ENCODE measurements at regions not wholly inside any gene's neighbourhood (a gene's known extent, or its start where the extent isn't known, plus 50 kb on each side); places are given as distances from the start of the nearest gene placed in this dataset.

DNA sequence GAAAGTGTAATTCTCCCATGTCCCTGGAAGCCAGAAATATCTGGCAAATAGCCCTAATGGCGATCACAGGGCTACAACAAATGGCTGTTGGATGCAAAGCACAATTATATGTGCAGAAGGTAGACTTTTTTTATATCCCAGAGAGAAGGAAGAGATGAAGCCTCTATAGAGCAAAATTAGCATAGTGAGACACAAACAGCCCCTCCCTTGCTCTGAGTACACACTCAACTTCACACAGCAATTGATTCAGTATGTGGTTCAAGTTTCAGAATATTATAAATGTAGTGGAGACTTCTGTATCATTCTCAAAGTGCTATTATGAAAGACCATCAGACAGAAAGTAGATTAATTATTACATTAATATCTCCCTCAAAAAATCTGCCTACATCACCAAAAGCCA is 246.5 kb upstream of the TBX18 start:
- TF ChIP-seq, protein P1, sequence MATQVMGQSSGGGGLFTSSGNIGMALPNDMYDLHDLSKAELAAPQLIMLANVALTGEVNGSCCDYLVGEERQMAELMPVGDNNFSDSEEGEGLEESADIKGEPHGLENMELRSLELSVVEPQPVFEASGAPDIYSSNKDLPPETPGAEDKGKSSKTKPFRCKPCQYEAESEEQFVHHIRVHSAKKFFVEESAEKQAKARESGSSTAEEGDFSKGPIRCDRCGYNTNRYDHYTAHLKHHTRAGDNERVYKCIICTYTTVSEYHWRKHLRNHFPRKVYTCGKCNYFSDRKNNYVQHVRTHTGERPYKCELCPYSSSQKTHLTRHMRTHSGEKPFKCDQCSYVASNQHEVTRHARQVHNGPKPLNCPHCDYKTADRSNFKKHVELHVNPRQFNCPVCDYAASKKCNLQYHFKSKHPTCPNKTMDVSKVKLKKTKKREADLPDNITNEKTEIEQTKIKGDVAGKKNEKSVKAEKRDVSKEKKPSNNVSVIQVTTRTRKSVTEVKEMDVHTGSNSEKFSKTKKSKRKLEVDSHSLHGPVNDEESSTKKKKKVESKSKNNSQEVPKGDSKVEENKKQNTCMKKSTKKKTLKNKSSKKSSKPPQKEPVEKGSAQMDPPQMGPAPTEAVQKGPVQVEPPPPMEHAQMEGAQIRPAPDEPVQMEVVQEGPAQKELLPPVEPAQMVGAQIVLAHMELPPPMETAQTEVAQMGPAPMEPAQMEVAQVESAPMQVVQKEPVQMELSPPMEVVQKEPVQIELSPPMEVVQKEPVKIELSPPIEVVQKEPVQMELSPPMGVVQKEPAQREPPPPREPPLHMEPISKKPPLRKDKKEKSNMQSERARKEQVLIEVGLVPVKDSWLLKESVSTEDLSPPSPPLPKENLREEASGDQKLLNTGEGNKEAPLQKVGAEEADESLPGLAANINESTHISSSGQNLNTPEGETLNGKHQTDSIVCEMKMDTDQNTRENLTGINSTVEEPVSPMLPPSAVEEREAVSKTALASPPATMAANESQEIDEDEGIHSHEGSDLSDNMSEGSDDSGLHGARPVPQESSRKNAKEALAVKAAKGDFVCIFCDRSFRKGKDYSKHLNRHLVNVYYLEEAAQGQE (tag by site-specific recombination; IDR thresholded peaks at IDR 0.05) = no peak
- TF ChIP-seq ZNF561 (tag by site-specific recombination; IDR thresholded peaks at IDR 0.05; ENCODE audit: borderline replicate concordance) (no peak), SP7 (tag by site-specific recombination; IDR thresholded peaks at IDR 0.05) (no peak), ZNF514 (tag by site-specific recombination; IDR thresholded peaks at IDR 0.05) (no peak), ZNF223 (tag by site-specific recombination; IDR thresholded peaks at IDR 0.05) (no peak), ZBTB26 (tag by site-specific recombination; optimal IDR thresholded peaks at IDR 0.05) (no peak), ZNF76 (tag by site-specific recombination; IDR thresholded peaks at IDR 0.05; ENCODE audit: borderline replicate concordance, low read depth) (no peak), ZNF335 (tag by site-specific recombination; conservative IDR thresholded peaks at IDR 0.05) (no peak)
- TF ChIP-seq, protein P2, sequence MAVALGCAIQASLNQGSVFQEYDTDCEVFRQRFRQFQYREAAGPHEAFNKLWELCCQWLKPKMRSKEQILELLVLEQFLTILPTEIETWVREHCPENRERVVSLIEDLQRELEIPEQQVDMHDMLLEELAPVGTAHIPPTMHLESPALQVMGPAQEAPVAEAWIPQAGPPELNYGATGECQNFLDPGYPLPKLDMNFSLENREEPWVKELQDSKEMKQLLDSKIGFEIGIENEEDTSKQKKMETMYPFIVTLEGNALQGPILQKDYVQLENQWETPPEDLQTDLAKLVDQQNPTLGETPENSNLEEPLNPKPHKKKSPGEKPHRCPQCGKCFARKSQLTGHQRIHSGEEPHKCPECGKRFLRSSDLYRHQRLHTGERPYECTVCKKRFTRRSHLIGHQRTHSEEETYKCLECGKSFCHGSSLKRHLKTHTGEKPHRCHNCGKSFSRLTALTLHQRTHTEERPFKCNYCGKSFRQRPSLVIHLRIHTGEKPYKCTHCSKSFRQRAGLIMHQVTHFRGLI (tag by site-specific recombination; IDR thresholded peaks at IDR 0.05) = no peak
- TF ChIP-seq, protein P3, sequence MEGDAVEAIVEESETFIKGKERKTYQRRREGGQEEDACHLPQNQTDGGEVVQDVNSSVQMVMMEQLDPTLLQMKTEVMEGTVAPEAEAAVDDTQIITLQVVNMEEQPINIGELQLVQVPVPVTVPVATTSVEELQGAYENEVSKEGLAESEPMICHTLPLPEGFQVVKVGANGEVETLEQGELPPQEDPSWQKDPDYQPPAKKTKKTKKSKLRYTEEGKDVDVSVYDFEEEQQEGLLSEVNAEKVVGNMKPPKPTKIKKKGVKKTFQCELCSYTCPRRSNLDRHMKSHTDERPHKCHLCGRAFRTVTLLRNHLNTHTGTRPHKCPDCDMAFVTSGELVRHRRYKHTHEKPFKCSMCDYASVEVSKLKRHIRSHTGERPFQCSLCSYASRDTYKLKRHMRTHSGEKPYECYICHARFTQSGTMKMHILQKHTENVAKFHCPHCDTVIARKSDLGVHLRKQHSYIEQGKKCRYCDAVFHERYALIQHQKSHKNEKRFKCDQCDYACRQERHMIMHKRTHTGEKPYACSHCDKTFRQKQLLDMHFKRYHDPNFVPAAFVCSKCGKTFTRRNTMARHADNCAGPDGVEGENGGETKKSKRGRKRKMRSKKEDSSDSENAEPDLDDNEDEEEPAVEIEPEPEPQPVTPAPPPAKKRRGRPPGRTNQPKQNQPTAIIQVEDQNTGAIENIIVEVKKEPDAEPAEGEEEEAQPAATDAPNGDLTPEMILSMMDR (tag by site-specific recombination; IDR thresholded peaks at IDR 0.05) = no peak
